Panc1 (cell line): ENCODE measurements at regions not wholly inside any gene's neighbourhood (a gene's known extent, or its start where the extent isn't known, plus 50 kb on each side); places are given as distances from the start of the nearest gene placed in this dataset.

Experiments
- POLR2AphosphoS5 ChIP-seq: IDR thresholded peaks from 2 replicates; pipeline ENCODE4 v1.6.1; 2012; ENCODE audit warnings: mild to moderate bottlenecking, low read depth, low read length, moderate library complexity
- TF ChIP-seq, protein P1 (sequence below): fragments of 450-650 bp; IDR thresholded peaks from 2 replicates; pipeline ENCODE4 v1.5.1; 2017; ENCODE audit warnings: mild to moderate bottlenecking

DNA sequence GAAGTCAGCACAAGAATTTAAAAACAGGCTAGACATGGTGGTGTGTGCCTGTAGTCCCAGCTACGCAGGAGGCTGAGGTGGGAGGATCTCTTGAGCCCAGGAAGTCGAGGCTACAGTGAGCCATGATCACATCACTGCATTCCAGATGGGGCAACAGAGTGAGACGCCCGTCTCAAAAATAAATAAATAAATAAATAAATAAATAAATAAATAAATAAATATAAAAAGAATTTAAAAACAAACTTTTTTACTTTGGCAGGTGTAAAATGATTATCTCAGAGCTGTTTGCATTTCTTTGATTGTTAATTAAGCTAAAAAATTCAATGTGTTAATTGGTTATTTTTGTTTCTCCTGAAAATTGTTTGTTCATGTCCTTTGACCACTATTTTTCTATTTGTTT, 97.5 kb upstream of the RPS6KA3 start:
- TF ChIP-seq, protein P1, sequence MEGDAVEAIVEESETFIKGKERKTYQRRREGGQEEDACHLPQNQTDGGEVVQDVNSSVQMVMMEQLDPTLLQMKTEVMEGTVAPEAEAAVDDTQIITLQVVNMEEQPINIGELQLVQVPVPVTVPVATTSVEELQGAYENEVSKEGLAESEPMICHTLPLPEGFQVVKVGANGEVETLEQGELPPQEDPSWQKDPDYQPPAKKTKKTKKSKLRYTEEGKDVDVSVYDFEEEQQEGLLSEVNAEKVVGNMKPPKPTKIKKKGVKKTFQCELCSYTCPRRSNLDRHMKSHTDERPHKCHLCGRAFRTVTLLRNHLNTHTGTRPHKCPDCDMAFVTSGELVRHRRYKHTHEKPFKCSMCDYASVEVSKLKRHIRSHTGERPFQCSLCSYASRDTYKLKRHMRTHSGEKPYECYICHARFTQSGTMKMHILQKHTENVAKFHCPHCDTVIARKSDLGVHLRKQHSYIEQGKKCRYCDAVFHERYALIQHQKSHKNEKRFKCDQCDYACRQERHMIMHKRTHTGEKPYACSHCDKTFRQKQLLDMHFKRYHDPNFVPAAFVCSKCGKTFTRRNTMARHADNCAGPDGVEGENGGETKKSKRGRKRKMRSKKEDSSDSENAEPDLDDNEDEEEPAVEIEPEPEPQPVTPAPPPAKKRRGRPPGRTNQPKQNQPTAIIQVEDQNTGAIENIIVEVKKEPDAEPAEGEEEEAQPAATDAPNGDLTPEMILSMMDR = no peak
- no peak for TF ChIP-seq POLR2AphosphoS5
